Calu3 (cell line): ENCODE measurements at regions not wholly inside any gene's neighbourhood (a gene's known extent, or its start where the extent isn't known, plus 50 kb on each side); places are given as distances from the start of the nearest gene placed in this dataset.

Experiments used
- BruUV-seq: library from RNA; stranded (reverse); fragments of 400-500 nt; replicated peaks from 2 replicates; lab custom pipeline; 2021; lab: Mats Ljungman, UMichigan
- CTCF ChIA-PET: fragments of 300-600 bp; sonication (Branson Sonifier 250); formaldehyde crosslinking; loops from one replicate; lab custom pipeline; 2022; ENCODE audit warnings: antibody characterized with exemption; lab: Charles Lee
- DNase-seq: peaks from one replicate; pipeline ENCODE4 v3.0.0; 2022
- H3K27ac Mint-ChIP-seq: one replicate; pipeline ENCODE4 v1.8.0; 2022; ENCODE audit warnings: mixed read lengths; ENCODE audit not compliant: unreplicated experiment
- H3K27me3 Mint-ChIP-seq: one replicate; pipeline ENCODE4 v1.8.0; 2022; ENCODE audit warnings: mixed read lengths; ENCODE audit not compliant: unreplicated experiment
- H3K36me3 Mint-ChIP-seq: one replicate; pipeline ENCODE4 v1.8.0; 2022; ENCODE audit warnings: mild to moderate bottlenecking, moderate library complexity, mixed read lengths; ENCODE audit not compliant: insufficient read depth, unreplicated experiment
- H3K4me1 Mint-ChIP-seq: one replicate; pipeline ENCODE4 v1.8.0; 2022; ENCODE audit warnings: mild to moderate bottlenecking, low read depth, mixed read lengths; ENCODE audit not compliant: unreplicated experiment
- H3K4me3 Mint-ChIP-seq: one replicate; pipeline ENCODE4 v1.8.0; 2022; ENCODE audit warnings: mild to moderate bottlenecking, low read depth, moderate library complexity, mixed read lengths; ENCODE audit not compliant: unreplicated experiment
- H3K9me3 Mint-ChIP-seq: one replicate; pipeline ENCODE4 v1.8.0; 2022; ENCODE audit warnings: low read depth, mixed read lengths; ENCODE audit not compliant: unreplicated experiment
- CTCF ChIP-seq: fragments of 200-600 bp; IDR thresholded peaks from one replicate; pipeline ENCODE4 v1.8.0; 2022; ENCODE audit warnings: antibody characterized with exemption; ENCODE audit not compliant: unreplicated experiment
- intact Hi-C: fragments of 100-400 bp; cut with micrococcal nuclease; formaldehyde crosslinking; loops from one replicate; pipeline ENCODE4 v1.10.0; 2022; ENCODE audit not compliant: unreplicated experiment

GRCh38 chr5:10876006-10876744 lies 115.1 kb upstream of the DAP start:
- CTCF ChIA-PET, result no interaction called here
- DNase-seq, result no peak
- Mint-ChIP-seq H3K27ac (no peak overlapping the region), H3K36me3 (no peaks in the 10 kb centered on the region), H3K4me3 (no peak overlapping the region), H3K27me3 (peaks cover 96% of the 10 kb centered on the region), H3K9me3 (no peaks in the 10 kb centered on the region), H3K4me1 (no peaks in the 10 kb centered on the region)
- intact Hi-C loops, result no loop called here
- no TSS peak for BruUV-seq
- TF ChIP-seq CTCF, result no peak

- no peak overlapping the region for H3K27ac Mint-ChIP-seq
- no peaks in the 10 kb centered on the region for H3K4me1 Mint-ChIP-seq
- intact Hi-C loops, result no loop called here
- H3K9me3 Mint-ChIP-seq, result no peaks in the 10 kb centered on the region
- no TSS peak for BruUV-seq
- H3K4me3 Mint-ChIP-seq, result no peak overlapping the region
- H3K36me3 Mint-ChIP-seq, result no peaks in the 10 kb centered on the region
- no peak for DNase-seq
- TF ChIP-seq CTCF, result no peak
- peaks cover 95% of the 10 kb centered on the region for H3K27me3 Mint-ChIP-seq
- CTCF ChIA-PET, result no interaction called here
Observed at GRCh38 chr5:10875201-10875768, 114.3 kb upstream of the DAP start.

GRCh38 chr5:10874541-10874940 lies 113.5 kb upstream of the DAP start:
- no TSS peak for BruUV-seq
- Mint-ChIP-seq H3K4me1 (no peaks in the 10 kb centered on the region), H3K9me3 (no peaks in the 10 kb centered on the region), H3K27me3 (peaks cover 95% of the 10 kb centered on the region), H3K36me3 (no peaks in the 10 kb centered on the region), H3K27ac (no peak overlapping the region), H3K4me3 (no peak overlapping the region)
- DNase-seq, result no peak
- intact Hi-C loops, result no loop called here
- no peak for TF ChIP-seq CTCF
- CTCF ChIA-PET, result no interaction called here

GRCh38 chr5:10870791-10871190 lies 109.8 kb upstream of the DAP start:
- Mint-ChIP-seq H3K36me3 (no peaks in the 10 kb centered on the region), H3K27me3 (peaks cover 89% of the 10 kb centered on the region), H3K27ac (no peak overlapping the region), H3K9me3 (no peaks in the 10 kb centered on the region), H3K4me3 (no peak overlapping the region), H3K4me1 (no peaks in the 10 kb centered on the region)
- CTCF ChIA-PET, result no interaction called here
- TF ChIP-seq CTCF, result no peak
- intact Hi-C loops, result no loop called here
- no peak for DNase-seq
- no TSS peak for BruUV-seq
